Activated naive CD8-positive, alpha-beta T cell treated with anti-CD3 and anti-CD28 coated beads for 36 hours (primary cell): ENCODE measurements at regions not wholly inside any gene's neighbourhood (a gene's known extent, or its start where the extent isn't known, plus 50 kb on each side); places are given as distances from the start of the nearest gene placed in this dataset.

ENCODE experiments used
- DNase-seq: peaks from one replicate; pipeline ENCODE4 v3.0.0; 2021
- H3K27ac Mint-ChIP-seq: one replicate; pipeline ENCODE4 v1.8.0; 2022; ENCODE audit warnings: mild to moderate bottlenecking, moderate library complexity, mixed read lengths
- H3K27me3 Mint-ChIP-seq: one replicate; pipeline ENCODE4 v1.8.0; 2022; ENCODE audit warnings: mild to moderate bottlenecking, mixed read lengths
- H3K36me3 Mint-ChIP-seq: one replicate; pipeline ENCODE4 v1.8.0; 2021; ENCODE audit warnings: mild to moderate bottlenecking, mixed read lengths
- H3K4me1 Mint-ChIP-seq: one replicate; pipeline ENCODE4 v1.8.0; 2021; ENCODE audit warnings: mixed read lengths
- H3K4me3 Mint-ChIP-seq: one replicate; pipeline ENCODE4 v1.8.0; 2022; ENCODE audit warnings: mild to moderate bottlenecking, moderate library complexity, mixed read lengths
- H3K9me3 Mint-ChIP-seq: one replicate; pipeline ENCODE4 v1.8.0; 2022; ENCODE audit warnings: mixed read lengths

DNA sequence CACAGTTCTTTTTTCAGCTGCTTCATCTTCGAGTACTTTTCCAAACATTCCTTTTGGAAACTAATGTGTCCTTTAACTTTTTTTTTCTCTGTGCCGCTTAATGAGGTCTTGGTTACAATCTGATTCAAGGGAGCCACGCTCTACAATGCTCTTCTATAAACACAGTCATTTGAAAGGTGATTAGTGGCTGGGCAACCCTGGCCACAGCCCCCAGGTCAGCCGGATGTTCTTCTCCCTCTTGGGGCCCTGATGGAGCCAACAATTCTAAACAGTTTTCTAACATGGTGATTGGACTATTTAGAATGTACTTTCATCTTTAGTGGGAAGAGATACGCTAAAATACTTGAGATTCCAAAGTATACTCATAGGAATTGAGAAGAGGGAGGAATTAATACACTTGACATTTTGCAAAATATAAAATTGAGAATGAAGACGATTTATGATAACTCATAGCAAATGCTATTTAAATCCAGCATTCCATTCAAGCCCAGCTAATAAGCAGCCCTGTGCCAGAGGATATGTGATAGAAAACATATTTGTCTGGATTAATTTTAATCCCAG, 83.7 kb upstream of the MBOAT2 start:
- peaks cover under 1% of the 10 kb centered on the region for H3K27me3 Mint-ChIP-seq
- no peaks in the 10 kb centered on the region for H3K4me1 Mint-ChIP-seq
- peaks cover 2% of the 10 kb centered on the region for H3K9me3 Mint-ChIP-seq
- DNase-seq: no peak
- no peaks in the 10 kb centered on the region for H3K36me3 Mint-ChIP-seq
- no peak overlapping the region for H3K4me3 Mint-ChIP-seq
- H3K27ac Mint-ChIP-seq: no peak overlapping the region

GRCh38 chr2:9086465-9086864, 83.0 kb upstream of the MBOAT2 start:
- H3K36me3 Mint-ChIP-seq: no peaks in the 10 kb centered on the region
- H3K27me3 Mint-ChIP-seq: no peaks in the 10 kb centered on the region

DNA sequence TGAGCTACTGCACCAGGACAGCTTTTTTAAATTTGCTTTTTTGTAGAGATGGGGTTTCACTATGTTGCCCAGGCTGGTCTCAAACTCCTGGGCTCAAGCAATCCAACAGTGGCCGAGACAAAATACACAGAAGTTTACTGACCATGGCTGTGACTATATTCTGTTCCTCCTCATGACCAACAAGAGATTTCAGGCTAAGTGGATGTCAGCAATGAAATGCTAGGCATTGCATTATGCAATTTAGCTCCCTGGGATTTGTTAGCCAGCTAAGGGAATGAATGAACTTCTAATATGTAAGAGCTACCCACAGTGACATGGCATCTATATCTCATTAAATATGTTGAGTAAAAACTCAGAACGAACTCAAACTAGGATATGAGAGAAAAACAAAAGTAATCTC, 81.9 kb upstream of the MBOAT2 start:
- Mint-ChIP-seq H3K9me3 (peaks cover 3% of the 10 kb centered on the region), H3K27ac (no peak overlapping the region), H3K4me3 (no peak overlapping the region), H3K36me3 (no peaks in the 10 kb centered on the region), H3K27me3 (no peaks in the 10 kb centered on the region), H3K4me1 (no peaks in the 10 kb centered on the region)
- no peak for DNase-seq

More at GRCh38 chr2:9086465-9086864, 83.0 kb upstream of the MBOAT2 start:
- Mint-ChIP-seq H3K9me3 (peaks cover 2% of the 10 kb centered on the region), H3K27ac (no peak overlapping the region), H3K4me3 (no peak overlapping the region), H3K4me1 (no peaks in the 10 kb centered on the region)
- no peak for DNase-seq

- Mint-ChIP-seq H3K4me3 (no peak overlapping the region), H3K27me3 (peaks cover 7% of the 10 kb centered on the region), H3K9me3 (peaks cover 3% of the 10 kb centered on the region), H3K27ac (no peak overlapping the region), H3K36me3 (no peaks in the 10 kb centered on the region), H3K4me1 (no peaks in the 10 kb centered on the region)
- no peak for DNase-seq
Measured at GRCh38 chr2:9083287-9083686, 79.8 kb upstream of the MBOAT2 start.

GRCh38 chr2:9082158-9082557, 78.7 kb upstream of the MBOAT2 start:
- DNase-seq: no peak
- H3K4me1 Mint-ChIP-seq: no peaks in the 10 kb centered on the region
- H3K9me3 Mint-ChIP-seq: peaks cover 3% of the 10 kb centered on the region
- no peak overlapping the region for H3K4me3 Mint-ChIP-seq
- H3K36me3 Mint-ChIP-seq: no peaks in the 10 kb centered on the region
- peaks cover 7% of the 10 kb centered on the region for H3K27me3 Mint-ChIP-seq
- no peak overlapping the region for H3K27ac Mint-ChIP-seq

- no peaks in the 10 kb centered on the region for H3K36me3 Mint-ChIP-seq
- H3K4me3 Mint-ChIP-seq: no peak overlapping the region
- no peaks in the 10 kb centered on the region for H3K4me1 Mint-ChIP-seq
- H3K27me3 Mint-ChIP-seq: peaks cover 7% of the 10 kb centered on the region
- H3K27ac Mint-ChIP-seq: no peak overlapping the region
- H3K9me3 Mint-ChIP-seq: peaks cover 3% of the 10 kb centered on the region
- DNase-seq: no peak
Measured at GRCh38 chr2:9081750-9082149, 78.3 kb upstream of the MBOAT2 start.

GRCh38 chr2:9078405-9078804, 74.9 kb upstream of the MBOAT2 start:
- H3K4me3 Mint-ChIP-seq: no peak overlapping the region
- no peaks in the 10 kb centered on the region for H3K4me1 Mint-ChIP-seq
- no peak overlapping the region for H3K27ac Mint-ChIP-seq
- H3K27me3 Mint-ChIP-seq: peaks cover 7% of the 10 kb centered on the region
- no peaks in the 10 kb centered on the region for H3K36me3 Mint-ChIP-seq
- DNase-seq: no peak
- peaks cover 3% of the 10 kb centered on the region for H3K9me3 Mint-ChIP-seq

- no peak for DNase-seq
- peaks cover 3% of the 10 kb centered on the region for H3K9me3 Mint-ChIP-seq
Measured at GRCh38 chr2:9077691-9078090, 74.2 kb upstream of the MBOAT2 start.

DNA sequence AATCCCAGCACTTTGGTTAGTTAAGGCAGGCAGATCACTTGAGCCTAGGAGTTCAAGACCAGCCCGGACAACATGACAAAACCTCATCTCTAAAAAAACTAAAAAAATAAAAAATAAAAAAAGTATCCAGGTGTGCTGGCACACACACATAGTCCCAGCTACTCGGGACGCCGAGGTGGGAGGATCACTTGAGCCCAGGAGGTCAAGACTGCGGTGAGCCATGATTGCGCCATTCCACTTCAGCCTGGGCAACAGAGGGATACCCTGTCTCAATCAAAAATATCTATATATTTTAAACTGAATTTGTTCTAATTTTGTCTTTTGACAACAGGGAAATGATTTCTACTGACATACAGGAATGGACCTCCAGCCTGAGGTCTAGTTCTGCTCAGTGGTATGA, 73.3 kb upstream of the MBOAT2 start:
- peaks cover 13% of the 10 kb centered on the region for H3K27me3 Mint-ChIP-seq
- H3K27ac Mint-ChIP-seq: no peak overlapping the region
- no peak overlapping the region for H3K4me3 Mint-ChIP-seq
- no peak for DNase-seq
- H3K9me3 Mint-ChIP-seq: peaks cover 1% of the 10 kb centered on the region
- no peaks in the 10 kb centered on the region for H3K4me1 Mint-ChIP-seq
- no peaks in the 10 kb centered on the region for H3K36me3 Mint-ChIP-seq

More at GRCh38 chr2:9077691-9078090, 74.2 kb upstream of the MBOAT2 start:
- Mint-ChIP-seq H3K4me1 (no peaks in the 10 kb centered on the region), H3K4me3 (no peak overlapping the region), H3K27ac (no peak overlapping the region), H3K27me3 (peaks cover 7% of the 10 kb centered on the region), H3K36me3 (no peaks in the 10 kb centered on the region)

GRCh38 chr2:9076210-9076609, 72.7 kb upstream of the MBOAT2 start:
- peaks cover 14% of the 10 kb centered on the region for H3K27me3 Mint-ChIP-seq
- H3K4me1 Mint-ChIP-seq: no peaks in the 10 kb centered on the region
- DNase-seq: no peak
- peaks cover 1% of the 10 kb centered on the region for H3K9me3 Mint-ChIP-seq
- no peak overlapping the region for H3K27ac Mint-ChIP-seq
- H3K4me3 Mint-ChIP-seq: no peak overlapping the region
- no peaks in the 10 kb centered on the region for H3K36me3 Mint-ChIP-seq

DNA sequence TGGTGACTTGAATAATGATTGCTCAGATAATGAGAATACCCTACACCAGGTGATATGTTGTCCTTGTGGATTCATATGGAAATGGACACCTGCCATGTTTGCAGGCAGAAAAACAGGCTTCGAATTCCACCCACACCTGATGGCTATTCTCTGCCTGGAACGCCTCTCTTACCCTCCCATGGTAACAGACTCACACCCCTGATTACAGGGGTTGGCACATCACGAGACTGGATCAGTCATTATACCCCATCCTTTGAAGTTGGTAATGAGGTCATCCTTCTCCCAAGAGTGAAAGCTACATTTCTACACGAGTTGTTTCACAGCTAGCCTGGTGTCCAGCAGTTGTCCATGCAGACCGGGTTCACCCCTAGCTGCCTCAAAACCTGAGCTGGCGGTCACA, 71.4 kb upstream of the MBOAT2 start:
- Mint-ChIP-seq H3K27me3 (peaks cover 22% of the 10 kb centered on the region), H3K9me3 (no peaks in the 10 kb centered on the region), H3K27ac (no peak overlapping the region), H3K4me3 (no peak overlapping the region), H3K4me1 (no peaks in the 10 kb centered on the region), H3K36me3 (no peaks in the 10 kb centered on the region)
- no peak for DNase-seq

DNA sequence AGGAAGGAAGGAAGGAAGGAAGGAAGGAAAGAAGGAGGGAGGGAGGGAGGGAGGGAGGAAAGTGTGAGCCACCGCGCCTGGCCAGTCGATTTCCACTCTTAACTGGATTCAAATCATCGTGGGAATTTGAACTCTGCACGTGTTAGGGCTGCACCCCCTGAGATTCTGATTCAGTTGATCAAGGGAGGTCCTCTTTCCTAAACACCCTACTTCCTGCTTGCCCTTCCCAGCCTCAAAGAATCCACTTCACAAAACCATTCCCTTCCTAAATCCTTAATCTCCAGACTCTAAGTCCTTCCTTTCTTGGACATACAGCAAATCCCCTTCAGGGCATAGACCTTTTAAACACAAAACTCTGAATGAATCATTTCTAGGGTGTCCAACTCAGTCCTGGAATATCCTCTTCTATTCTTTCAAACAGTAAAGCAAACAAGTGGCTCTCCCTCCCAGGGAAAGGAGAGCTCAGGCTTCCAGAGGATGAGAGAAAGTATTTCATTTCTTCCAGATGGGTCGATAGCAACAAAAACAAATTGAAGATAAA, 68.2 kb upstream of the MBOAT2 start:
- no peak overlapping the region for H3K4me3 Mint-ChIP-seq
- H3K36me3 Mint-ChIP-seq: no peaks in the 10 kb centered on the region
- no peaks in the 10 kb centered on the region for H3K4me1 Mint-ChIP-seq
- no peak overlapping the region for H3K27ac Mint-ChIP-seq
- peaks cover 17% of the 10 kb centered on the region for H3K27me3 Mint-ChIP-seq
- no peak for DNase-seq
- H3K9me3 Mint-ChIP-seq: peaks cover 12% of the 10 kb centered on the region

DNA sequence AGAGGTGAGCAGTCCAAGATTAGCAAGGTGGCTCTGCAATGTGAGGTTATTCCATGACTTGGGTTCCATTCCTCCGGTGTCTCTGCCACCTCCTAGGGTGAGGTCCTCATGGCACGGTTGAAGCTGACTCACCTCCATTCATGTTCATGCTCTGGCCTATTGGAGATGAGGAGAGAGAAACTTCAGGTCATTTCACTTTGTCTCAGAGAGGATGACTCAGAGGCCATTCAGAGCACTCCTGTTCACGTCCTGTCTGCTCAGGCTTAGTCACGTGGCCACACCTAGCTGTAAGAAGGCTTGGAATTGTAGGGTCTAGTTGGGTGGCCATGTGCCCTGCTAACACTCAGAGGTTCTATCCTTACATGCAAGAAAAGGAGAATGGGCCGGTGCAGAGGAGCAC, 67.5 kb upstream of the MBOAT2 start:
- Mint-ChIP-seq H3K9me3 (peaks cover 18% of the 10 kb centered on the region), H3K36me3 (no peaks in the 10 kb centered on the region), H3K4me3 (no peak overlapping the region), H3K27me3 (peaks cover 17% of the 10 kb centered on the region), H3K27ac (no peak overlapping the region), H3K4me1 (no peaks in the 10 kb centered on the region)
- DNase-seq: no peak

DNA sequence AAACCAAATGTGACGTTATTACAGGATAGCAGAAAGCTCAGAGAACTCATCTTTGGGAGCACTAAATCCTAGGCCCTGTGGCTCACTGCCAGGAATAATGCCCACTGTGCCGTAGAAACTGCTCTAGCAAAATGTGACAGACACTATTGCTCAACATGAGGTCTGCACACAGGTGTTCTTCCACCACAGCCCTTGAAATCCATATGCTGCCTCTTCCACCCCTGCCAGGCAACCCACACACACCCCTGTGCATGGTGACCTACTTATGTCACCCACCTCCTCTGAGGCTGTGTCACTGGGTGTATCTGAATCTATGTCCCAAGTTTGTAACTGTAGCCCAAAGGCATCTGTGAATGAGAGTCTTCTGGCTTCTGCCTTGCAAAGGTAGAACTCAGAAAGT, 66.1 kb upstream of the MBOAT2 start:
- Mint-ChIP-seq H3K9me3 (peaks cover 22% of the 10 kb centered on the region), H3K4me3 (no peak overlapping the region)

GRCh38 chr2:9065901-9066300, 62.4 kb upstream of the MBOAT2 start:
- Mint-ChIP-seq H3K9me3 (peaks cover 22% of the 10 kb centered on the region), H3K27me3 (peaks cover 23% of the 10 kb centered on the region), H3K4me3 (no peak overlapping the region), H3K36me3 (no peaks in the 10 kb centered on the region), H3K27ac (no peak overlapping the region), H3K4me1 (no peaks in the 10 kb centered on the region)
- no peak for DNase-seq

More for the DNA sequence above, 66.1 kb upstream of the MBOAT2 start:
- peaks cover 17% of the 10 kb centered on the region for H3K27me3 Mint-ChIP-seq
- H3K27ac Mint-ChIP-seq: no peak overlapping the region
- no peaks in the 10 kb centered on the region for H3K36me3 Mint-ChIP-seq
- no peaks in the 10 kb centered on the region for H3K4me1 Mint-ChIP-seq
- no peak for DNase-seq

DNA sequence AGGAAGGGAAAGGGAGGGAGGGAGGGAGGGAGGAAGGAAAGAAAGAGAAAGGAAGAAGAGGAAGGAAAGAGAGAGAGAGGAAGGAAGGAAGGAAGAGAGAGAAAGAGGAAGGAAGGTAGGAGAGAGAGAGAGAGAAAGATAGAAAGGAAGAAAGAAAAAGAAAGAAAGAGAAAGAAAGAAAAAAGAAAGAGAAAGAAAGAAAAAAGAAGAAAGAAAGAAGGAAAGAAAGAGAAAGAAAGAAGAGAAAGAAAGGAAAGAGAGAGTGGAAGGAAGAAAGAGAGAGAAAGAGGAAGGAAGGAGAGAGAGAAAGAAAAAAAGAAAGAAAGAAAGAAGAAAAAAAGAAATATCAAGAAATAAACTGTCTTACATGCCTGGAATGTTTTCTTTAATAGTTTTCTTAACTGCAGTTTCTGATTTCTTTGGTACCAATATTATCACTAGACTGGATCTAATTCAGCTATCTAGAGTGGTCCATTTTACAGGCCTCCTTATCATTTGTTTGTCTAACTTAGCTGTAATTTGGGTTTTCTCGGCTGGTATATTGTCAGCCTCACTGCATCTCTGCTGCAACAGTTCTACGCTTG, 59.6 kb upstream of the MBOAT2 start:
- H3K4me1 Mint-ChIP-seq: no peaks in the 10 kb centered on the region
- peaks cover 15% of the 10 kb centered on the region for H3K9me3 Mint-ChIP-seq
- no peak overlapping the region for H3K4me3 Mint-ChIP-seq
- H3K27me3 Mint-ChIP-seq: peaks cover 20% of the 10 kb centered on the region
- no peak overlapping the region for H3K27ac Mint-ChIP-seq
- H3K36me3 Mint-ChIP-seq: no peaks in the 10 kb centered on the region
- DNase-seq: no peak
